Middle frontal gyrus (tissue), 1 donor: ENCODE measurements at regions not wholly inside any gene's neighbourhood (a gene's known extent, or its start where the extent isn't known, plus 50 kb on each side); places are given as distances from the start of the nearest gene placed in this dataset.

ENCODE experiments used
- DNase-seq: peaks from one replicate; pipeline ENCODE4 v3.0.0-alpha.2; 2015; ENCODE audit warnings: low spot score; ENCODE audit errors: extremely low spot score

DNA sequence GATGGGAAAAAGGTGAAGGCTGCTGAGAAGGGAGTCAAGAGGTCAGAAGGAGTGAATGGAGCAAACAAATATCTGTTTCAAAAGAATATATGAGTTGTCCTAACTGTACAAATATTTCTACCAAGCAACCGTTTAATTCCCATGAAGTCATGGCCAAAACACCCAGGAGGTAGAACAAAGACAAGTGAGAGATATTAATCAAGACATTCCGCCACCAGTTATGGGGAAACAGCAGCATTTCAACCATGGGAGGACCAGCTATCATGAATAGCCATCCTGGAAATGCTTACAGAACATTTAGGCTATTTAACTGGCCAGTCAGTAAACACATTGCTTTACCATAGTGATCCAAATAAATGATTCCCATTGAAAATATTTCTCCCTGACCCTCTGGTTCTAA lies 396.3 kb downstream of the IRS1 start:
- DNase-seq: no peak

DNA sequence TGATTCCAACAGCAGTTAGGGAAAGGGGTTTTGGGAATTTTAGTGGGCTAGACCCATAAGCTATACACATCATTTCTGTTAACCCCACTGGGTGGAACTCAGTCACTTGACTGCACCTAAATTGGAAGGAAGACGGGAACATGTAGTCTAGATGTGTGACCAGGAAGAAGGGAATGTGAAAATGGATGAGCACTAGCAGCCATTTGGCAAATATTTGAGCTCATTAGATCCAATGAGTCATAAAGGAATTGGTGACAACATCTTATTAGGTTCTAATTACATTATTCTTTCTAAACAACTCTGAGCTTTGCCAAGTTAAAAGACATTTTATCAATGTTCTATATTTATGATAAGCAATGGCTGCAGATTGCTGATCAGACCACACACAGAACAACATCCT lies 400.6 kb downstream of the IRS1 start:
- DNase-seq: no peak

DNA sequence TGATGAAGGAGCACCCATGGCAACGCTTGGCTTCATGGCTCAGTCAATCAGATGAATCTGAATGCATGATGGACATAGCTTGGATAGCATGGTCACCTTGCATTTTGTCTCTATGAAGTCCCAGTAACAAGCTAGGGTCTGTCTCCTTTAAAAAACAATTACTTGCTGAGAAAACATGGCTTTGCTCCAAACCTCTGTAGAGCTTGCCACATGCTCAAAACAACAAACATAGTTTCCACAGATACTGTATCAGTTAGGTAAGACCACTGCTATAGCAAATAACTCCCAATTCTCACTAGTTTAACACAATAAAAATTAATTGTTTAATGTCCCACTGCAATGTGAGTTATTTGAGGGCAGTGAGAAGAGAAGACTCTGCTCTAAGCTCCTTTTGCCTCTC lies 401.0 kb downstream of the IRS1 start:
- no peak for DNase-seq

DNA sequence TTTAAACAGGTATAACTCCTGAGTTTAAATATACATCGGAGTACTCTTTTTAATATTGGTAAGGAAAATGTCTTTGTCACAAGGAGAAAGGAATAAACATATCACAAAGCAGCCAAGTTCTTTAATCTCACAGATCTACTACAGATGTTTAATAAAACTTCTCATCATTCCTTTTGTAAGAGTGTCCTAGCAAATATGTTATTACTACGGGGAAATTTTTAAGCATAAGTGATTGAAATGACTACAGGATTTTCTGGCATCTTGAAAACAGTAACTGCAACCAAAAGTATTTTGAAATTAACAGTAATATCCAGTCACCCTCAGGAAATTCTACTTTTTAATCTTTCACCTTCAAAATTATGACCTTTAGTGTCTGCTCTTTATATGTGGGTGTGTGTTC lies 403.1 kb downstream of the IRS1 start:
- DNase-seq: no peak

DNA sequence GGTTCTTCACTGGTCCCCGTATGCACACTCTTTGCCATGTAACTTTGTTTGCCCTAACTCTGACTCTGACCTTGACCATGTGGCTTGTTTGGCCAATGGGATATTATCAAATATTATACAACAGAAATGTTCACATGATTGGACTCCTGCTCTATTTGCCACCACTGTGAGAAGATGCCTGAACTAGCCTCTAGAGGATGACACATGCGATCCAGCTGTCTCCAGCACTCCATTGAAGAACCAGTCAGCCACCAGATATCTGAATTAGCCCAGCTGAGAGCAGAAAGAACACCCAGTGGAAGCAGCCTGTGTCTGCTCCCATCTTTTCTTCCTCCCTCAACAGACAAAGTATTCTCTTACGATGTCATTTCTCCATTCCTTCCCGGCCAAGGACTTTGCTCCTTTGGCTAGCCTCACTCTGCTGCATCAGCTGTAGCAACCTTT lies 412.1 kb downstream of the IRS1 start:
- no peak for DNase-seq

DNA sequence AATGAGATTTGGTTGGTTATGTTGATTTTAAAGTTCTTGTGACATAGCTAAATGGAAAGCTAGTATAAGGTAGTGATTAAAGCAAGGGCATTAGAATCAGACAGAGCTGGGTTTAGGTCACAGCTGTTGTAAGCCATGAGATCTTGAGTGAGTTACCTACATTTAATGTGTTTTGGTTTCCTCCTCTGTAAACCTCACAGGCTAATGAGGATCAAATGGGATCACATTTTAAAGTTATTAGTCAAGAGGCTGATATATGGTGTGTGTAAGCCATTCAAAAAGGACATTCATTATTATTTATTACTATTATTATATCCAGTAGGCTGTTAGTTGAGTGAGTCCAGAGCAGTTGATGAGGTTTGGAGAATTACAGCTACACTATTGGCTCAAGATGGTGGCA lies 416.2 kb downstream of the IRS1 start:
- DNase-seq: no peak

DNA sequence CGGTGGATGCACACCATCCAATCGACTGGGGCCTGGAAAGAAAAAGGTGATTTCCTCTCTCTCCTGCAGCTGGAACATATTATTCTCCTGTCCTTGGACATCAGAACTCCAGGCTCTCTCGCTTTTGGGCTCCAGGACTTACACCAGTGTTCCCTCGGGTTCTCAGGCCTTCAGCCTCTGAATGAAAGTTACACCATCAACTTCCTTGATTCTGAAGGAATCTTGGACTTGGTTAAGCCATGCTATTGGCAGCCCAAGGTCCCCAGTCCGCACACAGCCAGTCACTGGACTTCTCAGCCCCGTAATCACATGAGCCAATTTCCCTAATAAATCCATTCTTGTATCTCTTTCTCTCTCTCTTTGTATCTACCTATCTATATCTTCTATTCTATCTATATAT lies 418.9 kb downstream of the IRS1 start:
- no peak for DNase-seq

DNA sequence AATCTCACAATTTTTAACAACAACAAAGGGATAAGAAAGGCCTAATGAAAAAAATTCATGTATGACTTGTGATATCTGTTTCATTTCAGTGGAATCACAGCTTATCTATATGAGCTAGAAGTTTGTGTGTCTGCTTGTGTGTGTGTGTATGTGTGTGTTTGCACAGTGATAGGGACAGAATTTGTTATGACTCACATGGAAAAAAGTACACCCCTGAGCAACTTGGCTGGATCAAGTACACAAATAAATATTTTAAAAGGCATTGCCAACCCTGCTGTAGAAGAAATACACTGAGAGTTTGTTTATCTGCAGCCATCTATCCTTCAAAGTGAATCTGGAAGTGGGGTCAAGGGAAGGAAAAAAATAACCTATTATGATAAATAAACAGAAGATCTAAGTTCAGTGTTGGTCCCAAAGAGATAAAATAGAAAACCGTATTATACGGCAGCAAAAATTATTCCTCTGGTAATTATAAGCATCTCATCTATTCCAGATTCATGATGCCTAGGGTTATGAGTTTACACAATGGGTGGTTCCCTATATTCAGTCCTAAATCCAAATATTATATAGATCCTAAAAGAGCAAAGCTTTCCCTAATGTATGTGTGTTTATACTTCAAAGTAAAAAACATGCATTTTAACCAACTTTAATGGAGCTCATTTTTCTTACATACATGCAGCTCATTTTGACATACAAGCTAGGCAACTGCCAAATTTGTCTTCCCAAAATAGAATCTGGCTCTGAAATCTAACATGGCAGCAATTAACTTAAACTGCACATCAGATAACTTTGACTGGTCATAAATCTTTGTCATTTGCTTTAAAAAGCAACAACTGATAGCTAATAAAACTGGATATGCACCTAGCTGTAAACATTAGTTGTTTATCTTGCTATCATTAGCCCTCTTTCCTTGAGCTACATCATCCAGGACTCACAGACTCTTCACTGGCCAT lies 420.6 kb downstream of the IRS1 start:
- DNase-seq: no peak

DNA sequence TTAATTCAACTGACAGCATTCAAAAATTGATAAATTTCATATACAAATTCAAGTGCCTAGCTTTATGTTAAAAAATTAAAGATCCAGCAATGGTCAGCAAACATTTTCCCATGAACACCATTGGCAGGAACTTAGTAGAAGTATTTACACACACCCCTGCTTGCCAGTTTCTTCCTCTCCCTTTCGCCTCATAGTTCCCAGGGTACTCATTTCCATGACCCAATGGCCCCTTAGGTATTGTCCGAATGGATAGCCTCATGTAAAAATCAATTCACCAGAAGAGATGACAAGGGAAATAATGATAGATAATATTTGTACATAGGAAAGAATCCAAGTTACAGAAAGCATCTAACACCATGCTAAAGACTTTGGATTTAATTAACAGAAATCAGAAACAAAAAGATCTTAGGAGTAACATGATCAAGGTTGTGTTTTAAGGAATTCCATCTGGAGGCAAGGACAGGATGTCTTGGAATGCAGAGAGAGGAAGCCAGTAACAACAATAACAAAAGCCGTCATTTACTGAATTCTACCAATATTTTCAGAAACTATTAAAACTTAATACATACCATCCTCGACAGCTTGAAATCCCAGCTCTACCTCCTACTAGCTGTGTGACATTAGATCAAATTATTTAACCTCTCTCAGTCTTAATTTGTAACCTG lies 423.0 kb downstream of the IRS1 start:
- no peak for DNase-seq

DNA sequence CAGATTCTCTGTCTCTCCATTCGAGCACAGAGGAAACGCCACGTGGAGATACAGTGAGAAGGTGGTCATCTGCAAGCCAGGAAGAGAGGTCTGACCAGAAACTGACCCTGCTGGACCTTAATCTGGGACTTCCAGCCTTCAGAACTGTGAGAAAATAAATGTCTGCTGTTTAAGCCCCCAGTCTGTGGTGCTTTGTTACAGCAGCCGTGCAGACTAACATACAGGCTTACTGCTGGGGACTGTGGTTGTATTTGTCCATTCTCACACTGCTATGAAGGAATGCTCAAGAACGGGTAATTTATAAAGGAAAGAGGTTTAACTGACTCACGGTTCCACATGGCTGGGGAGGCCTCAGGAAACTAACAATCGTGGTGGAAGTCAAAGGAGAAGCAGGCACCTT lies 432.7 kb downstream of the IRS1 start:
- no peak for DNase-seq

DNA sequence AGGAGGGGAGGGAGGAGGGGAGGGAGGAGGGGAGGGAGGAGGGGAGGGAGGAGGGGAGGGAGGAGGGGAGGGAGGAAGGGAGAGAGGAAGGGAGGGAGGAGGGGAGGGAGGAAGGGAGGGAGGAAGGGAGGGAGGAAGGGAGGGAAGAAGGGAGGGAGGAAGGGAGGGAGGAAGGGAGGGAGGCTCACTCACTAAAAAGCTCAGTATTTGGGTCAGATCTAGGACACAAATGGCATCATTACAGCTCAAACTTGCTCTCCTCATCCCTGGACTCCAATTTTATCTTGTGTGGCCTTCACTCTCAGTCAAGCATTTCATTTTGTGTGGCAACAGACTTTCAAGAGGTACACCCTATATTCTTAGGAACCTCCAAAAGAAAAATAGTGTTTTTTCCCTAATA lies 435.4 kb downstream of the IRS1 start:
- no peak for DNase-seq

DNA sequence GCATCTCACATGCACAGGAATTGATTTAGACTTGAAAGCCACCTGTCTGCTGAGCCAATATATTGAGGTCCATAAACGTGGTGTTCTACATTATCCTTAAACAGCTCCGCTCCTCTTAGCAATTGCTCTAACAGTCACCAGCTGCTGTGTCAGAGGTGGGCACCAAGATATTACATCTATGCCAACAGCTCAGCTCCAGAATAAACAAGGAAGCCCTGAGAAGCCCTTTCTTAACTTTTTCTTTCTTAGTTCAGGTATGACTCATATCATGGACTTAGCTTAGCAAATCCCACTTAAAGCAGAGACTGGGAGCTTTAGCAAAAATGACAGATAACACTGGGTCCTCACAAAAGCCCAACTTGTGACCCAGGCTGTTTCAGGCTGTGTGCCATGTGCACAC lies 436.6 kb downstream of the IRS1 start:
- no peak for DNase-seq

DNA sequence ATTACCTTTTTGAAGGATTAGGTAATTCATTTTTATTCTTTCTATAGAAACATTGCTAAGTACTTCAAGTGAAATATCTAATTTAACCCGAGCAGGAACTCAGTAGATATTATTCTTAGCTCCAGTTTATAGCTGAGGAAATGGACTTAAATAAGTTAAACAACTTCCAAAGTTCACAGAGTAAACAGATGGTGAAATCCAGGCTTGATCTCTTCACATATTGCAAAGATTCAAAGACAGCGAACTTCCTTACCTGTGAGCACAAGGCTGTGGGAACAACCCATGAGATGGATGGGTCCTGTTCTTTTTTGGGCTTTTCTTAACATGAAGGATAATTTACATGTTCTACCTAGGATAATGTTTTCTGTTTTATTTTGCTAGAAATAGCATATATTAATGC lies 439.0 kb downstream of the IRS1 start:
- no peak for DNase-seq

DNA sequence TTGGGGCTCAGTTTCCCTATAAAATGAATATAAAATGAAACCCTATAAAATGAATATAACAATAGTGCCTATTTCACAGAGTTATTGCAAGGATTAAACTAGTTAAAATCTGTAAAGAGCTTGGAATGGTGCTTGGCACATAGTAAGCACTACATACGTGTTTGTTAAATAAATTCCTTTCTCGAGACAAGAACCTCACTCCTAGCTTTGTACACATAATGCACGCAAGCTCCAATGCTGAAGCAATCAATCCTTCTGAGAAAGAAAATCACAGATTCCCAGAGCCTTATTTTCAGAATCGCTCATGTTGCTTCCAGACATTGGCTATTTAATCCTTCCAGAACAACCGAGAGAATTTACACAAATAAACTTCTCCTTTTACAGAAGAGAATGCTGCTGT lies 440.9 kb downstream of the IRS1 start:
- no peak for DNase-seq

DNA sequence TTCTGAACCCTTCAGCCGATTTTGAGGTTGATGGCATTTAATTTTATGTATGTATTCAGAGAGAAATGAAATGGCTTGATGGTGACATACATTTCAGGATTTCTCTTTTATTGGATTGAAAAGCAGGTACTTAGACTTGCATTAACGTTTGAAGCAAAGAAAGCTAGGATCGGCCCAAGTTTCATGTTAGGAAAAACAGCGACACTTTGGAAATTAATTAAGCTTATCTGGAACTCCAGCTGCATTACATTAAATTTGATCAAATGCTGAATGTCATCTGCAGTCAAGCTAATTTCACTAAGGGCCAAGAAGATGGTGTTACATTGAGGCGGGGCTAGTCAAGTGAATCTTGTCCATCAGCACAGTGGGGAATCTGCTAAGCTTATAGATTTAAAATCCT lies 441.8 kb downstream of the IRS1 start:
- no peak for DNase-seq

DNA sequence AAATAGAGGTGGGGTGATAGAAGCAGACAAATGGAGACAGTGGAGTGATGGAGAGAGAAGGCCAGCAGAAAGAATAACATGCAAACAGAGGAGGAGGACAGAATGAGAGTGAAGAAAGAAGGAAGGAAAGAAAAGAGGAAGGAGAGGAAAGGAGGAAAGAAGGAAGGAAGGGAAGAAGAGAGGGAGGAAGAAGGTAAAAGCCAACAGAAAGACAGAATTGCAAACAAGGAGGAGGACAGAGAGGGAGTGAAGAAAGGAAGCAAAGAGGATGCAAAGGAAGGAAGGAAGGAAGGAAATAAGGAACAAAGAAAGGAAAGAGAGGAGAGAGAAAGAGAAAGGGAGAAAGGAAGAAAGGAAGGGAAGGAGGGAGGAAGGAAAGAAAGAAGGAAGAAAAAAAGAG lies 444.0 kb downstream of the IRS1 start:
- DNase-seq: no peak

DNA sequence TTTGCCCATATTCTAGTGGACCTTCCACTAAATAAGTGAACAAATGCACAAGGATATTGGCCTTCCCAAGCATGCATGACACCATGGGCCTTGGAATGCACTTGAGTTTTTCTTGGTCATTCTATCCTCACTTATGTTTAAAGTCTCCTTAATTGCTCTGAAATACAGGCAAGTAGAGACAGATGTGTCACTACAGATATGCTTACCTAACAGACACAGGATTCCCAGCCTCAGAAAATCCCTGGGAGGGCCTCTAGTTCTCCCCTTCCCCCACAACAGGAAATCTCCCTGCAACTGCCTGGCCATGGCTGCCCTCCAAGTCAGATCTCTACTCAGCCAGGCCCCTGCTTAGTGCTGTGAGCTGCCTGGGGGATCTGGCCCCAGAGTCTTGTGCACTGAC lies 445.2 kb downstream of the IRS1 start:
- DNase-seq: no peak

DNA sequence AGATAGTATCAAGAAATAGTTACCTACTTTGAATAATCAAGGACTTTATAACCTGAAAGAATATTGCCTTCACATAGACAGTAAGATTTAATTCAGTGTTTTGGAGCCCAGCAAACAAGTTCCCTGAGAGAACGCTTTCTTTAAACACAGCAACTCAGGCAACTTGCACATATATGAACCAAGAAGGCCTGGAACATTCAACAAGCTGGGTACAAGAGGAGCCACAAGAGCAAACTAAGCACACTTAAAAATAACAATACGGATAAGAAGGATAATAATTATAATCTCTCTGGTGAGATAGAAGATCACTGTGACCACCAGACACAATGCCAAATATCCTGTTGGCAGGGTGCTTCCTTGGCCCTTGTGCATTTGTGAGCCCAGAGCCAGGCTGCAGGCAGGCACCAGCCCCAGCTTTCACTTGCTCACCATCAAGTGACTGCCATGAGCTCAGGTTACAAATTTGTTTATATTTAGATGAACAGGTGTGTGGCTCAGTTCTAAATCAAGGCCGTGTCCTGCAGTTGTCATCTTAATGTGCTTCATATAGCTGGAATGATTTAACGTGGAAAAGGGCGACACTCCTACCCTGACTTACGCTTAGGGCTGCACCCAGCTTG lies 446.6 kb downstream of the IRS1 start:
- no peak for DNase-seq

DNA sequence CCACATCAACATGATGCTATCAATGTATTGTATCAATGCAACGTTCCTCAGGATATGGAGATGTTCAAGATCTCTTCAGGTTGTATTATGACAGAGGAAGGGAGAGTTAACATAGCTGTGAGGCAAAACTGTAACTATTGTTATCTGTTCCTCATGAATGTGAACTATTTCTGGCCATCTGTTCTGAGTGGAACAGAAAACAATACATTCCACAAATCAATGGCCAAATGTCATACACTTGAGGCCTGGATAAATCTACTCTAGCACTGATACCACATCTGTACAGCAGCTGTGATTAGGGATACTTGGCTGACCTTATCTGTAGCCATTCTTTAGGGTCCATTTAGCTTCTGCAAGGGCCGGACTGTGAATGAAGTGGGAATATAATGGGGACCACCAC lies 447.9 kb downstream of the IRS1 start:
- no peak for DNase-seq

DNA sequence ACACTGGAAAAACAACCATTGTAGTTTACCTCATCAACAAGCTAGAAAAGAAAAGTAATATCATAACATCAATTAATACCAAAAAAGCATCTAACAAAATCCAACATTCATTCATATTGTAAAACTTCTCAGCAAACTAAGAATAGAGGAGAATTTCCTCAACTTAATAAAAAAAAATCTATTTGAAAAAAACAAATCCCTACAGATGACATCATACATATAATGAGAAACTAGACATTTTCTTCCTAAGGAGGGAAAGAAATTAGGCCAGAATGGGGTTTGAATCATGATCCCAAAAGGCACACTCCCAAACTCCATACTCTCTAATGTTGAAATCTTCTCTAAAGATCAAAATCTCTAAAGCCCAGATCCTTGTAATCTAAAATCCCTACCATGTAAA lies 460.0 kb downstream of the IRS1 start:
- no peak for DNase-seq

DNA sequence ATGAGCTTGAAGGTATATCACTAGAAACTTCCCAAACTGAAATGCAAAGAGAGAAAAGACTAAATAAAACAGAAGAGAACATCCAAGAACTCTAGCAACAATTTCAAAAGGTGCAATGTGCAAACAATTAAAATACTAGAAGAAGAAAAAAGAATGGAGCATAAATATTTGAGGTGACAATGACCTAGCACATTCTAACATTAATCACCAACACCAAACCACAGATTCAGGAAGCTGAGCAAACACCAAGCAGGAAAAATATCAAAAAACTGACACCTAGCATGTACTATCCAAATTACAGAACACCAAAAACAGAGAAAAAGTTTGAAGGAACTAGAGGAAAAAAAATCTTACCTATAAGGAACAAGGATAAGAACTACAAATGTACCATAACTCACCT lies 460.8 kb downstream of the IRS1 start:
- no peak for DNase-seq

DNA sequence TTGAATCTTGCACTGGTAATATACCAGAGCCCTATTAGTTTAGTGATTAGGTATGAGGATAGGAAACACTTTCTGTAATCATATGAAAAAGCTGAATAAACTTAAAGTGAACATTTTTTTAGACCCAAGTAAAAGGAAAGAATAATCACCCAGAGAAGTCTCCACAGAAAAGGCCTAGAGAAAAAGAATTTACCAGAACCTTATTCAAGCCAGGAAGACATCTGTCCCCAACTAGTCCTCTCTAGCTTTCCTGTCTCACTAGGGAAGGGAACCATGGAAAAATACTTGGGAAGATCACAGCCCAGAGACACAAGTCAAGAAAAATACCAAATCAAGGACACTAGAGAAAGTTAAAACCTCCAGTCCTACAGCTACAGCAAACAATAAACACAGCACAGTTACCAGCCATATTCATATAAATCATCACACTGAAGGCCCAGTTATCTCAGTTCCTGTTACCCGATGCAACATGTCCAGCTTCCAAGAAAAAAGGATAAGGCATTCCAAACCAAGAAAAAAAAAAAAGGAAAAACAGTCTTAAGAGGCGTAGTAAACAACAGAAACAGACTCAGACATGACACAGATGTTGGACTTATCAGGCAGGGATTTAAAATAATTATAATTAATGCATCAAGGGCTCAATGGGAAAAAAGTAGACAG lies 461.5 kb downstream of the IRS1 start:
- no peak for DNase-seq
